AG08395 (cell line): ENCODE measurements at regions not wholly inside any gene's neighbourhood (a gene's known extent, or its start where the extent isn't known, plus 50 kb on each side); places are given as distances from the start of the nearest gene placed in this dataset.
"Not testable (repeated sequence)": the region's sequence is repeated elsewhere in the genome, so short reads cannot be mapped to it uniquely, and the experiment has no call there.

Experiments
- DNase-seq: peaks from one replicate; pipeline ENCODE4 v3.0.0; 2012; ENCODE audit warnings: mixed read lengths, low spot score

- no peak for DNase-seq
Measured at GRCh38 chr3:166993015-166993630, 387.0 kb downstream of the ZBBX start.

GRCh38 chr3:166986000-166986399, 394.1 kb downstream of the ZBBX start:
- no peak for DNase-seq

- not testable (repeated sequence) for DNase-seq
Measured at GRCh38 chr3:166975796-166976195, 404.3 kb downstream of the ZBBX start.

- not testable (repeated sequence) for DNase-seq
Measured at GRCh38 chr3:166967714-166968113, 412.4 kb downstream of the ZBBX start.

GRCh38 chr3:166962911-166963310, 417.2 kb downstream of the ZBBX start:
- no peak for DNase-seq

- DNase-seq, result no peak
Measured at GRCh38 chr3:166957121-166957520, 423.0 kb downstream of the ZBBX start.

GRCh38 chr3:166955201-166955939, 424.7 kb downstream of the ZBBX start:
- no peak for DNase-seq

GRCh38 chr3:166934879-166935278, 445.2 kb downstream of the ZBBX start:
- DNase-seq, result no peak

GRCh38 chr3:166917437-166917836, 462.7 kb downstream of the ZBBX start:
- DNase-seq, result no peak

- no peak for DNase-seq
Measured at GRCh38 chr3:166902374-166902773, 477.7 kb downstream of the ZBBX start.

GRCh38 chr3:166900866-166901577, 479.1 kb downstream of the ZBBX start:
- no peak for DNase-seq

GRCh38 chr3:166897811-166898210, 482.3 kb downstream of the ZBBX start:
- DNase-seq, result no peak

GRCh38 chr3:166889241-166889640, 490.9 kb downstream of the ZBBX start:
- no peak for DNase-seq

GRCh38 chr3:166879661-166880060, 500.4 kb downstream of the ZBBX start:
- DNase-seq, result no peak

GRCh38 chr3:166877971-166878370, 502.1 kb downstream of the ZBBX start:
- DNase-seq, result no peak

- DNase-seq, result no peak
Measured at GRCh38 chr3:166864473-166865467, 515.3 kb downstream of the ZBBX start.

- DNase-seq, result no peak
Measured at GRCh38 chr3:166860217-166860616, 519.9 kb downstream of the ZBBX start.

GRCh38 chr3:166844329-166844728, 535.8 kb downstream of the ZBBX start:
- no peak for DNase-seq

- not testable (repeated sequence) for DNase-seq
Measured at GRCh38 chr3:166842784-166843183, 537.3 kb downstream of the ZBBX start.

GRCh38 chr3:166837535-166837934, 542.6 kb downstream of the ZBBX start:
- no peak for DNase-seq

- DNase-seq, result no peak
Measured at GRCh38 chr3:166836836-166837235, 543.3 kb downstream of the ZBBX start.

GRCh38 chr3:166829896-166830295, 550.2 kb downstream of the ZBBX start:
- DNase-seq, result no peak
